ENCODE measurements at regions not wholly inside any gene's neighbourhood (a gene's known extent, or its start where the extent isn't known, plus 50 kb on each side); places are given as distances from the start of the nearest gene placed in this dataset.
"Not testable (repeated sequence)": the region's sequence is repeated elsewhere in the genome, so short reads cannot be mapped to it uniquely, and the experiment has no call there.

GRCh38 chr1:73205294-73205973 lies 923.1 kb upstream of the NEGR1 start:
- no peak overlapping the region for H3K4me3 Mint-ChIP-seq
- peaks cover 10% of the 10 kb centered on the region for H3K9me3 Mint-ChIP-seq
- Histone ChIP-seq H3K27ac (ENCODE audit: low read depth, low read length) (no peak overlapping the region), H3K36me3 (ENCODE audit: control insufficient read depth, insufficient read depth, low read length) (no peaks in the 10 kb centered on the region), H3K4me3 (ENCODE audit: low read length) (no peak overlapping the region), H3K9ac (ENCODE audit: extremely low read depth, low read length, poor library complexity, severe bottlenecking) (no peak overlapping the region), H3K4me1 (ENCODE audit: control insufficient read depth, insufficient read depth, low read length) (no peaks in the 10 kb centered on the region), H3K9me3 (ENCODE audit: control insufficient read depth, low read length) (no peaks in the 10 kb centered on the region), H3K27me3 (ENCODE audit: control insufficient read depth, insufficient read depth, low read length, poor library complexity, severe bottlenecking) (no peaks in the 10 kb centered on the region)
- peak; percentile 80 for TF ChIP-seq CTCF (conservative IDR thresholded peaks at IDR 0.05)
- H3K27me3 Mint-ChIP-seq (ENCODE audit: insufficient read depth): no peaks in the 10 kb centered on the region
- WGBS, 2 experiments (ENCODE audit: insufficient coverage in 1 of 2, insufficient read length in 1 of 2): 73 to 76% methylated on average over 3 to 5 of the region's 5 CpGs
- no peak overlapping the region for H3K27ac Mint-ChIP-seq
- no peaks in the 10 kb centered on the region for H3K36me3 Mint-ChIP-seq (ENCODE audit: low read depth)
- DNase-seq: peak; percentile 73
- peaks cover 2% of the 10 kb centered on the region for H3K4me1 Mint-ChIP-seq

- Mint-ChIP-seq H3K27ac (no peak overlapping the region), H3K4me1 (peaks cover 2% of the 10 kb centered on the region), H3K9me3 (peaks cover 6% of the 10 kb centered on the region), H3K36me3 (ENCODE audit: low read depth) (no peaks in the 10 kb centered on the region), H3K27me3 (ENCODE audit: insufficient read depth) (no peaks in the 10 kb centered on the region), H3K4me3 (no peak overlapping the region)
- Histone ChIP-seq H3K4me3 (ENCODE audit: low read length) (no peak overlapping the region), H3K36me3 (ENCODE audit: control insufficient read depth, insufficient read depth, low read length) (no peaks in the 10 kb centered on the region), H3K9me3 (ENCODE audit: control insufficient read depth, low read length) (no peaks in the 10 kb centered on the region), H3K9ac (ENCODE audit: extremely low read depth, low read length, poor library complexity, severe bottlenecking) (no peak overlapping the region), H3K4me1 (ENCODE audit: control insufficient read depth, insufficient read depth, low read length) (no peaks in the 10 kb centered on the region), H3K27me3 (ENCODE audit: control insufficient read depth, insufficient read depth, low read length, poor library complexity, severe bottlenecking) (no peaks in the 10 kb centered on the region), H3K27ac (ENCODE audit: low read depth, low read length) (no peak overlapping the region)
- 94 to 100% methylated on average over 1 of the region's 1 CpG for WGBS, 2 experiments (ENCODE audit: insufficient coverage in 1 of 2, insufficient read length in 1 of 2)
- no peak for TF ChIP-seq CTCF (conservative IDR thresholded peaks at IDR 0.05)
- DNase-seq: no peak
Observed at GRCh38 chr1:73197972-73198371, 915.6 kb upstream of the NEGR1 start.

GRCh38 chr1:73194965-73195364 lies 912.6 kb upstream of the NEGR1 start:
- H3K9me3 ChIP-seq (ENCODE audit: control insufficient read depth, low read length): no peaks in the 10 kb centered on the region
- Mint-ChIP-seq H3K9me3 (peaks cover 6% of the 10 kb centered on the region), H3K27ac (no peak overlapping the region), H3K4me3 (no peak overlapping the region), H3K27me3 (ENCODE audit: insufficient read depth) (no peaks in the 10 kb centered on the region), H3K36me3 (ENCODE audit: low read depth) (no peaks in the 10 kb centered on the region), H3K4me1 (no peaks in the 10 kb centered on the region)
- no peak for TF ChIP-seq CTCF (conservative IDR thresholded peaks at IDR 0.05)
- H3K27ac ChIP-seq (ENCODE audit: low read depth, low read length): no peak overlapping the region
- H3K36me3 ChIP-seq (ENCODE audit: control insufficient read depth, insufficient read depth, low read length): no peaks in the 10 kb centered on the region
- H3K9ac ChIP-seq (ENCODE audit: extremely low read depth, low read length, poor library complexity, severe bottlenecking): no peak overlapping the region
- no peaks in the 10 kb centered on the region for H3K27me3 ChIP-seq (ENCODE audit: control insufficient read depth, insufficient read depth, low read length, poor library complexity, severe bottlenecking)
- H3K4me1 ChIP-seq (ENCODE audit: control insufficient read depth, insufficient read depth, low read length): no peaks in the 10 kb centered on the region
- WGBS, 2 experiments (ENCODE audit: insufficient coverage in 1 of 2, insufficient read length in 1 of 2): 100% methylated on average over 1 of the region's 1 CpG; no CpG with 5 or more reads in 1 of the 2 experiments
- no peak overlapping the region for H3K4me3 ChIP-seq (ENCODE audit: low read length)
- no peak for DNase-seq

GRCh38 chr1:73183581-73183980 lies 901.2 kb upstream of the NEGR1 start:
- not testable (repeated sequence) for H3K4me3 Mint-ChIP-seq; H3K4me1 ChIP-seq (ENCODE audit: control insufficient read depth, insufficient read depth, low read length); H3K9me3 Mint-ChIP-seq; H3K36me3 Mint-ChIP-seq (ENCODE audit: low read depth); H3K9me3 ChIP-seq (ENCODE audit: control insufficient read depth, low read length); H3K4me3 ChIP-seq (ENCODE audit: low read length); H3K9ac ChIP-seq (ENCODE audit: extremely low read depth, low read length, poor library complexity, severe bottlenecking); H3K27me3 Mint-ChIP-seq (ENCODE audit: insufficient read depth); H3K27ac Mint-ChIP-seq; H3K27ac ChIP-seq (ENCODE audit: low read depth, low read length); H3K27me3 ChIP-seq (ENCODE audit: control insufficient read depth, insufficient read depth, low read length, poor library complexity, severe bottlenecking); H3K36me3 ChIP-seq (ENCODE audit: control insufficient read depth, insufficient read depth, low read length); H3K4me1 Mint-ChIP-seq; DNase-seq
- WGBS, 2 experiments (ENCODE audit: insufficient coverage in 1 of 2, insufficient read length in 1 of 2): 97% methylated on average over 2 of the region's 2 CpGs; no CpG with 5 or more reads in 1 of the 2 experiments

Measured in endodermal cell (in vitro differentiated cells).